Transverse colon (tissue), 4 donors: ENCODE measurements at regions not wholly inside any gene's neighbourhood (a gene's known extent, or its start where the extent isn't known, plus 50 kb on each side); places are given as distances from the start of the nearest gene placed in this dataset.

Experiments
- EP300 ChIP-seq: sonication (generic); formaldehyde crosslinking; IDR thresholded peaks from one replicate; pipeline ENCODE4 v1.6.1; 2017; ENCODE audit warnings: antibody characterized with exemption, low read depth
- POLR2A ChIP-seq: fragments of 450-650 bp; IDR thresholded peaks from one replicate; pipeline ENCODE4 v1.6.1; 2016; ENCODE audit warnings: antibody characterized with exemption, mild to moderate bottlenecking, moderate library complexity
- POLR2AphosphoS5 ChIP-seq, 3 donors: sonication (generic); formaldehyde crosslinking; IDR thresholded peaks; one replicate each; pipeline ENCODE4 v1.6.1; 2016; ENCODE audit warnings: antibody characterized with exemption in 3 of 3
- TF ChIP-seq, protein P1 (sequence below), 5 experiments: fragments of 200-600 bp in 3 of 5; fragments of 450-650 bp in 2 of 5; sonication (generic) in 3 of 5; IDR thresholded peaks; 1 replicate in 2 of 5; 2 replicates in 3 of 5; pipeline ENCODE4 v1.5.1; 2016 to 2017; ENCODE audit warnings: antibody characterized with exemption in 5 of 5, inconsistent platforms in 3 of 5, mild to moderate bottlenecking in 2 of 5, moderate library complexity in 1 of 5

DNA sequence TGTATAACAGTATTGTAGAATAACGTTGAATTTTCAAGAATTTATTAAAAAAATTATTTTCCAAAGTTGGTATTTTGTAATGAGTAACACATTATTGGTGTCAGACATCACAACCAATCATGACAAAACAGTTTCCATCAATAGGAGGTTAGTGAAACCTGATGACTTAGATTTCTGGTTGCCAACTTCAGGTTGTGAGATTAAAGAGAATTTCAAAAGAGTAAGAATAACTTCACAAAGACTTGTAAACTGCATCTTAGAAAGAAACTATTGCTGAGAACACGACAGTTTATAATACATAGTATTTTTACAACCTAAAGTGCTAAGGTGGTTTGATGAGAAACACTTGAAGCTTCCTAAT lies 159.2 kb upstream of the ARG1 start:
- TF ChIP-seq, protein P1, sequence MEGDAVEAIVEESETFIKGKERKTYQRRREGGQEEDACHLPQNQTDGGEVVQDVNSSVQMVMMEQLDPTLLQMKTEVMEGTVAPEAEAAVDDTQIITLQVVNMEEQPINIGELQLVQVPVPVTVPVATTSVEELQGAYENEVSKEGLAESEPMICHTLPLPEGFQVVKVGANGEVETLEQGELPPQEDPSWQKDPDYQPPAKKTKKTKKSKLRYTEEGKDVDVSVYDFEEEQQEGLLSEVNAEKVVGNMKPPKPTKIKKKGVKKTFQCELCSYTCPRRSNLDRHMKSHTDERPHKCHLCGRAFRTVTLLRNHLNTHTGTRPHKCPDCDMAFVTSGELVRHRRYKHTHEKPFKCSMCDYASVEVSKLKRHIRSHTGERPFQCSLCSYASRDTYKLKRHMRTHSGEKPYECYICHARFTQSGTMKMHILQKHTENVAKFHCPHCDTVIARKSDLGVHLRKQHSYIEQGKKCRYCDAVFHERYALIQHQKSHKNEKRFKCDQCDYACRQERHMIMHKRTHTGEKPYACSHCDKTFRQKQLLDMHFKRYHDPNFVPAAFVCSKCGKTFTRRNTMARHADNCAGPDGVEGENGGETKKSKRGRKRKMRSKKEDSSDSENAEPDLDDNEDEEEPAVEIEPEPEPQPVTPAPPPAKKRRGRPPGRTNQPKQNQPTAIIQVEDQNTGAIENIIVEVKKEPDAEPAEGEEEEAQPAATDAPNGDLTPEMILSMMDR (IDR thresholded peaks at IDR 0.05) = no peak
- TF ChIP-seq EP300 = no peak
- no peak for TF ChIP-seq POLR2AphosphoS5 (IDR thresholded peaks at IDR 0.05)
- no peak for TF ChIP-seq POLR2A
